Caco-2 (cell line): ENCODE measurements at regions not wholly inside any gene's neighbourhood (a gene's known extent, or its start where the extent isn't known, plus 50 kb on each side); places are given as distances from the start of the nearest gene placed in this dataset.

Experiments used
- BruUV-seq: library from RNA; stranded (reverse); fragments of 400-500 nt; replicated peaks from 2 replicates; lab custom pipeline; 2021; lab: Mats Ljungman, UMichigan
- CTCF ChIA-PET: fragments of 300-600 bp; sonication (Branson Sonifier 250); formaldehyde crosslinking; loops from one replicate; lab custom pipeline; 2022; ENCODE audit warnings: antibody characterized with exemption; lab: Charles Lee
- POLR2A ChIA-PET: fragments of 300-600 bp; sonication (Branson Sonifier 250); formaldehyde crosslinking; loops from one replicate; lab custom pipeline; 2022; ENCODE audit warnings: antibody characterized with exemption; lab: Charles Lee
- DNase-seq, 2 experiments: peaks; one replicate each; pipeline versions ENCODE4 v3.0.0 to v3.0.0-alpha.2; 2020 to 2022
- H3K27me3 ChIP-seq: replicated peaks from 2 replicates; pipeline ENCODE4 v1.6.0; 2011; ENCODE audit warnings: low read length; ENCODE audit not compliant: control insufficient read depth, insufficient read depth
- H3K36me3 ChIP-seq: 2 replicates; pipeline ENCODE4 v1.5.1; 2011; ENCODE audit warnings: low read length; ENCODE audit not compliant: control insufficient read depth, insufficient read depth
- H3K4me1 ChIP-seq: fragments of 250-450 bp; sonication (Bioruptor Pico); 2 replicates; pipeline ENCODE4 v1.5.1; 2020; ENCODE audit warnings: mild to moderate bottlenecking
- H3K4me3 ChIP-seq: 2 replicates; pipeline ENCODE4 v1.5.1; 2011; ENCODE audit warnings: low read depth, mild to moderate bottlenecking, control low read depth, low read length
- H3K9me3 ChIP-seq: fragments of 250-450 bp; sonication (Bioruptor Pico); 2 replicates; pipeline ENCODE4 v1.5.1; 2020; ENCODE audit warnings: mild to moderate bottlenecking, moderate library complexity
- H3K27ac Mint-ChIP-seq: one replicate; pipeline ENCODE4 v1.8.0; 2022; ENCODE audit warnings: mixed read lengths; ENCODE audit not compliant: unreplicated experiment
- H3K27me3 Mint-ChIP-seq: one replicate; pipeline ENCODE4 v1.8.0; 2022; ENCODE audit warnings: mixed read lengths; ENCODE audit not compliant: insufficient read depth, unreplicated experiment
- H3K36me3 Mint-ChIP-seq: one replicate; pipeline ENCODE4 v1.8.0; 2022; ENCODE audit warnings: mild to moderate bottlenecking, mixed read lengths; ENCODE audit not compliant: insufficient read depth, unreplicated experiment
- H3K4me1 Mint-ChIP-seq: one replicate; pipeline ENCODE4 v1.8.0; 2022; ENCODE audit warnings: low read depth, mixed read lengths; ENCODE audit not compliant: unreplicated experiment
- H3K4me3 Mint-ChIP-seq: one replicate; pipeline ENCODE4 v1.8.0; 2022; ENCODE audit warnings: mild to moderate bottlenecking, moderate library complexity, mixed read lengths; ENCODE audit not compliant: unreplicated experiment
- H3K9me3 Mint-ChIP-seq: one replicate; pipeline ENCODE4 v1.8.0; 2022; ENCODE audit warnings: mixed read lengths; ENCODE audit not compliant: unreplicated experiment
- intact Hi-C: fragments of 100-400 bp; cut with micrococcal nuclease; formaldehyde crosslinking; loops from one replicate; pipeline ENCODE4 v1.10.0; 2022; ENCODE audit not compliant: unreplicated experiment
- TF ChIP-seq, protein P1 (sequence below), 2 experiments: fragments of 200-600 bp in 1 of 2; IDR thresholded peaks; 1 replicate in 1 of 2; 2 replicates in 1 of 2; pipeline versions ENCODE4 v1.5.1 to v1.8.0; 2011 to 2022; ENCODE audit warnings: antibody characterized with exemption in 1 of 2, control low read depth in 1 of 2, inconsistent platforms in 1 of 2, low read depth in 1 of 2, low read length in 1 of 2, mild to moderate bottlenecking in 1 of 2, moderate library complexity in 1 of 2; ENCODE audit not compliant: insufficient read depth in 1 of 2, severe bottlenecking in 1 of 2, unreplicated experiment in 1 of 2

DNA sequence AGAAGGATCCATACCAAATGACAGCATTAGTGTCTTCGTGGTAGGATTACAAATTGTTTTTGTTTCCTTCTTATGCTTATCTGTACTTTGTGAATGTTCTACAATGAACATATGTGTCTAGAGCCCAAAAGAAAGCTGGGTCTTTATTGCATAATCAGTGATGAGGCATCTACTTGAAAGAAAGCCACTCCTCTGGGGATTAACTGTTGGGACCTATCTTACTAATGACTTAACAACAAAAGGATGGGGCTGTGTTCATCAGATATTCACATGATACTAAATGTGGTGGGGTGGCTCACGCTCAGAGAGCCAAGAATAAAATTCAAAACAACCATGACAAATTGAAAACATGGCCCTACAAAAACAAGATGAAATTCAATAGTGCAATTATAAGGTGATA, 160.2 kb downstream of the RGS9 start:
- no peak overlapping the region for H3K27ac Mint-ChIP-seq
- TF ChIP-seq, protein P1, sequence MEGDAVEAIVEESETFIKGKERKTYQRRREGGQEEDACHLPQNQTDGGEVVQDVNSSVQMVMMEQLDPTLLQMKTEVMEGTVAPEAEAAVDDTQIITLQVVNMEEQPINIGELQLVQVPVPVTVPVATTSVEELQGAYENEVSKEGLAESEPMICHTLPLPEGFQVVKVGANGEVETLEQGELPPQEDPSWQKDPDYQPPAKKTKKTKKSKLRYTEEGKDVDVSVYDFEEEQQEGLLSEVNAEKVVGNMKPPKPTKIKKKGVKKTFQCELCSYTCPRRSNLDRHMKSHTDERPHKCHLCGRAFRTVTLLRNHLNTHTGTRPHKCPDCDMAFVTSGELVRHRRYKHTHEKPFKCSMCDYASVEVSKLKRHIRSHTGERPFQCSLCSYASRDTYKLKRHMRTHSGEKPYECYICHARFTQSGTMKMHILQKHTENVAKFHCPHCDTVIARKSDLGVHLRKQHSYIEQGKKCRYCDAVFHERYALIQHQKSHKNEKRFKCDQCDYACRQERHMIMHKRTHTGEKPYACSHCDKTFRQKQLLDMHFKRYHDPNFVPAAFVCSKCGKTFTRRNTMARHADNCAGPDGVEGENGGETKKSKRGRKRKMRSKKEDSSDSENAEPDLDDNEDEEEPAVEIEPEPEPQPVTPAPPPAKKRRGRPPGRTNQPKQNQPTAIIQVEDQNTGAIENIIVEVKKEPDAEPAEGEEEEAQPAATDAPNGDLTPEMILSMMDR (IDR thresholded peaks at IDR 0.05; ENCODE audit: insufficient read depth in 1 of 2, low read depth in 1 of 2, low read length in 1 of 2, severe bottlenecking in 1 of 2, unreplicated experiment in 1 of 2): no peak
- BruUV-seq: no TSS peak
- no peaks in the 10 kb centered on the region for H3K9me3 Mint-ChIP-seq
- no peaks in the 10 kb centered on the region for H3K27me3 Mint-ChIP-seq
- no peaks in the 10 kb centered on the region for H3K36me3 Mint-ChIP-seq
- Histone ChIP-seq H3K9me3 (no peaks in the 10 kb centered on the region), H3K4me1 (no peaks in the 10 kb centered on the region; the same call in 1 of the 2 replicates), H3K36me3 (no peaks in the 10 kb centered on the region), H3K4me3 (no peak overlapping the region), H3K27me3 (no peaks in the 10 kb centered on the region)
- H3K4me3 Mint-ChIP-seq: no peak overlapping the region
- no peak for DNase-seq
- ChIA-PET POLR2A (no interaction called here), CTCF (no interaction called here)
- peaks cover 8% of the 10 kb centered on the region for H3K4me1 Mint-ChIP-seq
- intact Hi-C loops: loop anchor here (10.0 kb wide), 1 partner anchor 107 kb away; no protein-coding TSS in a partner anchor

DNA sequence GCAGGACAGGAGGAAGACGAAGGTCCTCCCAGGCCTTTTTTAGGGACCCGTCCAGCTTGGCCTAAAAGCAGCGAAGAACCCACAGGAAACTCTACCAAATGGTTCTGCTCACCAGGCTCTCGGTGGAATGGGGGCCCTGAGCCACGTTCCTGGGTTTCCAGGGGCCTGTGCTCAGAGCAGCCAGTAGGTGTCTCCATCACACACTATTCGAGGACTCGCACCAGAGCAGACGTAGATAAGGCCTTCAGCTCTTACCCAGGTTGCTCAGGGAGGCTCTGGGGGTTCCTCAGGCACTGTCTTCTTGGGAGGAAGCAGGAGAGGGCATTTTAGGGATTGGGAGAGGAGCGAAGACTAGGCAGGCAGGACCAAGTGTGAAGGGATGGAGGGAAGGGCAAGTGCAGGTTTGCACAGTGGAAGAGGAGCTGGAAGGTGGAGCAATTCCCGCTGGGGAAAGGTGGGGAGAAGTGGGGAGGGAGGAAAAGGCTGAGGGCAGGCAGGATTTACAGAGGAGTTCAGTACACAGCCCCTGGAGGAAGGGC, 157.1 kb downstream of the RGS9 start:
- H3K27ac Mint-ChIP-seq: peak overlapping the region; percentile 25
- H3K27me3 Mint-ChIP-seq: no peaks in the 10 kb centered on the region
- DNase-seq: peak; percentile 74 to 78

DNA sequence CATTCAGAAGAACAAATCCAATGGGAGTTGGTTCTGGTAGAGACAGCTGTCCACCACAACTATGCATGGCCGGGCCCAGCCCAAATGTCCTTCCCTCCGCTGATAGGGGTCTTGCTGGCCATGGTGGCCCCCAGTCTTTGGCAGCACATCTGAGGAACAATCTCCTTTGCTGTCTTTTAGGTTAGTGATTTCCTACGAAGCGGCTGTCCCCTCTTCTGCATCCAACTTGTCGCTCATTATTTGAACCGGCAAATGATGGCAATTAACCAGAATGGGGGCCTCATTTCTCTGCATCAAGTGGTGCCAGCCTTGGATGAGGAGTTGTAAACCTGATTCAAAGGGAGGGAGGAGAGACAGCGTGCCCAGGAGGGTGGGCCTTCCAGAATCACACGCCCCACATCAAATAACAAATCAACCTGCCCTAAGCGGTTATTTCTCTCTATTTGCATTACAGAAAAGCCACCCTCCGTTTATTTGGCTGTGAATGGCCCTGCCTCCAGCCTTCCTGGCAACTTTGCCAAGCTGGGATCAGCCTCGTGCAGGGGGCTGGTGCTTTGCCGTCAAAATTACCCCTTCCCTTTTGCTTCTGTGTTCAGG, 156.5 kb downstream of the RGS9 start:
- Mint-ChIP-seq H3K27ac (no peak overlapping the region), H3K27me3 (no peaks in the 10 kb centered on the region), H3K4me3 (no peak overlapping the region), H3K36me3 (no peaks in the 10 kb centered on the region), H3K9me3 (no peaks in the 10 kb centered on the region), H3K4me1 (peaks cover 15% of the 10 kb centered on the region)
- no peak overlapping the region for H3K4me3 ChIP-seq
- ChIA-PET POLR2A (no interaction called here), CTCF (interaction anchor here (1.2 to 2.0 kb wide), 4 partner anchors 19 to 264 kb away, joined by 4 to 10 read pairs (median 6); no protein-coding TSS in a partner anchor)
- TF ChIP-seq, protein P1 (IDR thresholded peaks at IDR 0.05; ENCODE audit: insufficient read depth in 1 of 2, low read depth in 1 of 2, low read length in 1 of 2, severe bottlenecking in 1 of 2, unreplicated experiment in 1 of 2): no peak
- H3K36me3 ChIP-seq: no peaks in the 10 kb centered on the region
- DNase-seq: no peak
- intact Hi-C loops: loop anchor here (1.0 to 10.0 kb wide), 7 partner anchors 111 to 874 kb away; no protein-coding TSS in a partner anchor
- no peaks in the 10 kb centered on the region for H3K27me3 ChIP-seq
- no peaks in the 10 kb centered on the region for H3K9me3 ChIP-seq
- no TSS peak for BruUV-seq
- peaks cover 13% of the 10 kb centered on the region; the same call in 1 of the 2 replicates for H3K4me1 ChIP-seq

More for the DNA sequence above, 157.1 kb downstream of the RGS9 start:
- no TSS peak for BruUV-seq
- POLR2A ChIA-PET: no interaction called here
- Mint-ChIP-seq H3K4me1 (peaks cover 15% of the 10 kb centered on the region), H3K4me3 (no peak overlapping the region), H3K36me3 (no peaks in the 10 kb centered on the region), H3K9me3 (no peaks in the 10 kb centered on the region)
- TF ChIP-seq, protein P1 (IDR thresholded peaks at IDR 0.05; ENCODE audit: insufficient read depth in 1 of 2, low read depth in 1 of 2, low read length in 1 of 2, severe bottlenecking in 1 of 2, unreplicated experiment in 1 of 2): peak; percentile 88 to 90
- CTCF ChIA-PET: interaction anchor here (0.6 to 2.0 kb wide), 12 partner anchors 13 to 871 kb away, joined by 3 to 10 read pairs (median 4); no protein-coding TSS in a partner anchor
- Histone ChIP-seq H3K9me3 (no peaks in the 10 kb centered on the region), H3K4me1 (peaks cover 13% of the 10 kb centered on the region; the same call in 1 of the 2 replicates), H3K27me3 (no peaks in the 10 kb centered on the region), H3K36me3 (no peaks in the 10 kb centered on the region), H3K4me3 (no peak overlapping the region)
- intact Hi-C loops: loop anchor here (1.0 to 10.0 kb wide), 7 partner anchors 111 to 873 kb away; no protein-coding TSS in a partner anchor
